Karpas-422 (cell line): ENCODE measurements at regions not wholly inside any gene's neighbourhood (a gene's known extent, or its start where the extent isn't known, plus 50 kb on each side); places are given as distances from the start of the nearest gene placed in this dataset.

ENCODE experiments used
- DNase-seq: peaks from one replicate; pipeline ENCODE4 v3.0.0-alpha.2; 2015
- H2AFZ ChIP-seq: fragments of 200-600 bp; sonication (generic); 2 replicates; pipeline ENCODE4 v1.6.1; 2014; ENCODE audit warnings: antibody characterized with exemption, low read length, mixed read lengths
- H3K27ac ChIP-seq: fragments of 200-600 bp; sonication (generic); 2 replicates; pipeline ENCODE4 v1.5.1; 2014; ENCODE audit warnings: mild to moderate bottlenecking, low read length, moderate library complexity
- H3K27me3 ChIP-seq: fragments of 200-600 bp; sonication (generic); 2 replicates; pipeline ENCODE4 v1.6.1; 2014; ENCODE audit warnings: low read length, mixed read lengths
- H3K36me3 ChIP-seq: fragments of 200-600 bp; sonication (generic); 2 replicates; pipeline ENCODE4 v1.6.1; 2014; ENCODE audit warnings: low read length, mixed read lengths; ENCODE audit not compliant: insufficient read depth
- H3K4me1 ChIP-seq: fragments of 200-600 bp; sonication (generic); 2 replicates; pipeline ENCODE4 v1.6.1; 2014; ENCODE audit warnings: mild to moderate bottlenecking, low read length, mixed read lengths
- H3K4me2 ChIP-seq: fragments of 200-600 bp; sonication (generic); 2 replicates; pipeline ENCODE4 v1.6.1; 2014; ENCODE audit warnings: low read length, low read depth, mild to moderate bottlenecking; ENCODE audit not compliant: poor library complexity, severe bottlenecking
- H3K4me3 ChIP-seq: fragments of 200-600 bp; sonication (generic); 2 replicates; pipeline ENCODE4 v1.5.1; 2014; ENCODE audit warnings: mild to moderate bottlenecking, antibody characterized with exemption, low read length, mixed read lengths
- H3K79me2 ChIP-seq: fragments of 200-600 bp; sonication (generic); 2 replicates; pipeline ENCODE4 v1.6.1; 2014; ENCODE audit warnings: mild to moderate bottlenecking, low read length, mixed read lengths
- H3K9ac ChIP-seq: fragments of 200-600 bp; sonication (generic); 2 replicates; pipeline ENCODE4 v1.6.0; 2014; ENCODE audit warnings: low read length
- H3K9me2 ChIP-seq: fragments of 200-600 bp; sonication (generic), shearing (Covaris generic); replicated peaks from 2 replicates; pipeline ENCODE4 v1.6.0; 2014; ENCODE audit warnings: mild to moderate bottlenecking, low read length, moderate library complexity; ENCODE audit not compliant: insufficient read depth
- H3K9me3 ChIP-seq: fragments of 300-700, 200-600 bp; sonication (generic); 2 replicates; pipeline ENCODE4 v1.6.1; 2014; ENCODE audit warnings: low read length, mixed read lengths
- H4K20me1 ChIP-seq: fragments of 200-600 bp; sonication (generic); 2 replicates; pipeline ENCODE4 v1.6.1; 2014; ENCODE audit warnings: mild to moderate bottlenecking, antibody characterized with exemption, low read length, low read depth; ENCODE audit not compliant: insufficient read depth

DNA sequence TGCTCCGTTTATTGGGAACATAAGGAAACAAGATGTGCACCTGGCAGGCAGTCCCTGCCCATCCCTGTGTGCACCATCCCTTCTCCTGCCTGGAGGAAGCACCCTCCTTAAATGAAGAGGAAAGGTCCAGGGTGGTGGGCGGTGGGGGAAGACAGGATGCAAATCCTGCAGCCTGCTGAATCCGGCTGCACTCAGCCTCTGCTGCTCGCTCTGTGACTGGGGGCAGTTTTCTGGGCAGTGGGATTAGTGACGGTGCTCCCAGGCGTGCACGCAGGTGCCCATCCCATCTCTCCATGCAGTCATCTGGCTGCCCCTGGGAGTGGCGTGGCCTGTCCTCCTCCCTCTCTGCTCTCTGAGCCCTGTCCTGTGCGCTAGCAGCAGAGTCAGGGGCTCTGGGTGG, 371.3 kb upstream of the MYT1L start:
- Histone ChIP-seq H3K36me3 (no peaks in the 10 kb centered on the region), H3K9ac (no peak overlapping the region), H3K9me3 (no peaks in the 10 kb centered on the region), H4K20me1 (no peaks in the 10 kb centered on the region), H3K79me2 (no peaks in the 10 kb centered on the region), H3K4me1 (peaks cover 30% of the 10 kb centered on the region), H3K9me2 (no peaks in the 10 kb centered on the region), H3K27ac (no peak overlapping the region), H3K4me2 (no peak overlapping the region), H2AFZ (no peak overlapping the region), H3K4me3 (no peak overlapping the region), H3K27me3 (no peaks in the 10 kb centered on the region)
- DNase-seq, result no peak

DNA sequence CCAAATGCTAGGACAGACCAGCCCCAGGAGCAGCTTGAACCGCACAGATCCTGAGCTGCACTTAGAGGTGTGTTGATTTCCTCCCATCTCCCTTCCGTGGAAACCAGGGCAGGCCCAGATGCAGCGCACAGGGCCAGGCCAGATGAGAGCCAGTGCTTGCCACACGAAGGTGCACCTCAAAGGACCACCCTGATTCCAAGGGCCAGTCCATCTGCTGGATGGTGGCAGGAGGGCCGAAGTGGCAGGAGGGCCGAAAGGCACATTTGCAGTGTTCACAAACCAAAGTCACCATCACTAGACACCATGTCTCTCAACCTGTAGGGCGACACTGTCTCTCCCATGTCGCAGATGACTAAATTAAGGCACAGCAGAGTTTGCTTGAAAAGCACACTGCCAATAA, 370.7 kb upstream of the MYT1L start:
- Histone ChIP-seq H4K20me1 (no peaks in the 10 kb centered on the region), H3K27ac (no peak overlapping the region), H3K4me3 (no peak overlapping the region), H3K9ac (no peak overlapping the region), H3K79me2 (no peaks in the 10 kb centered on the region), H3K27me3 (no peaks in the 10 kb centered on the region), H3K36me3 (no peaks in the 10 kb centered on the region), H3K9me2 (no peaks in the 10 kb centered on the region), H2AFZ (no peak overlapping the region), H3K9me3 (no peaks in the 10 kb centered on the region), H3K4me2 (no peak overlapping the region), H3K4me1 (peaks cover 24% of the 10 kb centered on the region)
- DNase-seq, result no peak

GRCh38 chr2:2701176-2701781, 370.2 kb upstream of the MYT1L start:
- Histone ChIP-seq H3K27ac (no peak overlapping the region), H3K9me3 (no peaks in the 10 kb centered on the region), H4K20me1 (no peaks in the 10 kb centered on the region), H3K36me3 (no peaks in the 10 kb centered on the region), H3K79me2 (no peaks in the 10 kb centered on the region), H3K9ac (no peak overlapping the region), H3K27me3 (no peaks in the 10 kb centered on the region), H3K9me2 (no peaks in the 10 kb centered on the region), H3K4me3 (no peak overlapping the region), H3K4me1 (peaks cover 19% of the 10 kb centered on the region), H3K4me2 (no peak overlapping the region), H2AFZ (no peak overlapping the region)
- DNase-seq, result no peak

- Histone ChIP-seq H3K9ac (no peak overlapping the region), H3K4me2 (no peak overlapping the region), H2AFZ (no peak overlapping the region), H3K27me3 (no peaks in the 10 kb centered on the region), H3K36me3 (no peaks in the 10 kb centered on the region), H3K4me3 (no peak overlapping the region), H3K9me3 (no peaks in the 10 kb centered on the region), H3K27ac (no peak overlapping the region), H3K9me2 (no peaks in the 10 kb centered on the region), H3K79me2 (no peaks in the 10 kb centered on the region), H4K20me1 (no peaks in the 10 kb centered on the region), H3K4me1 (no peaks in the 10 kb centered on the region)
- no peak for DNase-seq
These were observed 368.0 kb upstream of the MYT1L start for GRCh38 chr2:2699121-2699505.

DNA sequence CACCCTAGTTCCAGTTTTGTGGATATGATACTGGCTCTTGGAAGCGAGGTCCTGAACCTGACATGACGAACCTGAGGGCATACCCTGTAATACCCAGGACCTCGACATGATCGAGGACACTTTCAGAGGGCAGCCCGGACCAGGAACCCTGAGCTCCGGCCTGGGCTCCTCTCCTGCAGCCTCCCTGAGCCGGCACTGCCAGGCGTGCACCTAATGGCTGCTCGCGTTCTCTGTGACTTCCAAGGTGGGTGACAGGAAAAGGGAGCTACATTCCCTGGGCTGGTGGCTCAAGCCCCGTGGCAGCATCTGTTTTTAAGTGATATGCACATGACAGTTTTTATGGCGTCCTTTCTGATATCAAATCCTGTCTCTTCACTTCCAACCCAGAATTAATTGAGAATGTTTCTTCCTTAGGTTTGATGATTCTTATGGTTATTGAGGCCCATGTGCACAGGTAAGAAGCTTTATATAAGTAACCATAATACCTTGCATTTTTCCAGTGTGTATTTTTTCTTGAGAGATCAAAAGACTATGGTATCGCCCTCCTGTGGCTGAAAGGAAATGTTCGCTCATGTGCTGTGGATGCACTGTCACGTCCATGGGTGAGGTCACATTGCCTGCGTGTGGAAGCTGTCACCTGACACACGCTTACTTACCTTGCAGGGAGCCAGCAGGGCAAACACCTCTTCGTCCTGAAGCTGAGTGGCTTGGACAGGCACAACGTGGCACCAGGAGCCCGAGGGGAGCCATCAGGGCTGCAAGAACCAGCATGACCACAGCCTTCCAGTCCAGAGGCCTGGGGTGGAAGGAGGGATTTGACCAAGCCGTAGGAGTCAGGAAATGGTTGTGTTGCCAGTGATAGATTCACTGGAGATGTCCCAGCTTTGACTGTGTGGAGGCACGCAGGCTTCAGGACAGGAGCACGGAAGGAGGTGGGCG, 367.4 kb upstream of the MYT1L start:
- no peaks in the 10 kb centered on the region for H3K27me3 ChIP-seq
- no peaks in the 10 kb centered on the region for H3K9me3 ChIP-seq
- H3K9ac ChIP-seq, result no peak overlapping the region
- H3K79me2 ChIP-seq, result no peaks in the 10 kb centered on the region
- H4K20me1 ChIP-seq, result no peaks in the 10 kb centered on the region
- H2AFZ ChIP-seq, result no peak overlapping the region
- H3K4me1 ChIP-seq, result no peaks in the 10 kb centered on the region
- no peak overlapping the region for H3K4me3 ChIP-seq
- no peaks in the 10 kb centered on the region for H3K9me2 ChIP-seq
- H3K4me2 ChIP-seq, result no peak overlapping the region
- no peaks in the 10 kb centered on the region for H3K36me3 ChIP-seq
- DNase-seq, result peak; percentile 67
- H3K27ac ChIP-seq, result no peak overlapping the region

DNA sequence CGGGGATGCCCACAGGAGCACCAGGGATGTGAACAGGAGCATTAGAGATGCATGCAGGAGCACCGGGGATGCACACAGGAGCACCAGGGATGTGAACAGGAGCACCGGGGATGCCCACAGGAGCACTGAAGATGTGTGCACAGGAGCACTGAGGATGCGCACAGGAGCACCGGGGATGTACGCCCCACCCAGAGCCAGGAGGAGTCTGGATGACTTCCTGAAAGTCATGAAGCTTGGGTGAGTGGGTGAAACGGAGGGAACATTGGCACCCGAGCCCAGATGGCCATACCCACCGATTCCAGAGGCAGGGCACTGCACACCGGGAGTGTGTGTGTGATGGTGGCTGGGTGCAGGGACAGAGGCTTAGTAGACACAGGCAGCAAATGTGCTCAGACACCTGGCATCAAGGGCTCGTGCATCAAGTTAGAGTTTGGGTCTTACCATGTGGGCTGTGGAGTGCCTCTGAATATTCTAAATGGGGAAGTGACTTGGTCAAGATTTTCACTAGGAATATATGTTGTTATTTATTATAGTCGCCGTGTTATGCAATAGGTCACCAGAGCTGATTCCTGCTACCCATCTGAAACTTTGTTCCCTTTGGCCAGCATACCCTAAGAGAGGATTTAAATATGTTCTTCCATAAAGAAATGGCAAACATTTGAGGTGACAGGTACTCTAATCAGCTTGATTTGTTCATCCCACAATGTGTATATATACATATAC, 365.8 kb upstream of the MYT1L start:
- Histone ChIP-seq H3K4me1 (no peaks in the 10 kb centered on the region), H4K20me1 (no peaks in the 10 kb centered on the region), H3K4me3 (no peak overlapping the region), H3K9me2 (no peaks in the 10 kb centered on the region), H3K9ac (no peak overlapping the region), H2AFZ (no peak overlapping the region), H3K4me2 (no peak overlapping the region), H3K27me3 (no peaks in the 10 kb centered on the region), H3K9me3 (no peaks in the 10 kb centered on the region), H3K36me3 (no peaks in the 10 kb centered on the region), H3K27ac (no peak overlapping the region), H3K79me2 (no peaks in the 10 kb centered on the region)
- no peak for DNase-seq

- no peaks in the 10 kb centered on the region for H3K4me1 ChIP-seq
- H3K9me2 ChIP-seq, result no peaks in the 10 kb centered on the region
- H4K20me1 ChIP-seq, result no peaks in the 10 kb centered on the region
- H3K4me2 ChIP-seq, result no peak overlapping the region
- H3K9me3 ChIP-seq, result no peaks in the 10 kb centered on the region
- no peak overlapping the region for H3K27ac ChIP-seq
- H3K4me3 ChIP-seq, result no peak overlapping the region
- no peak overlapping the region for H3K9ac ChIP-seq
- no peak for DNase-seq
- no peaks in the 10 kb centered on the region for H3K27me3 ChIP-seq
- no peaks in the 10 kb centered on the region for H3K36me3 ChIP-seq
- no peak overlapping the region for H2AFZ ChIP-seq
- H3K79me2 ChIP-seq, result no peaks in the 10 kb centered on the region
These were observed 365.2 kb upstream of the MYT1L start for GRCh38 chr2:2696325-2696724.

- no peak overlapping the region for H3K27ac ChIP-seq
- H3K36me3 ChIP-seq, result no peaks in the 10 kb centered on the region
- no peak for DNase-seq
- no peak overlapping the region for H3K9ac ChIP-seq
- H3K79me2 ChIP-seq, result no peaks in the 10 kb centered on the region
- no peaks in the 10 kb centered on the region for H3K9me2 ChIP-seq
- no peaks in the 10 kb centered on the region for H3K9me3 ChIP-seq
- H3K4me2 ChIP-seq, result no peak overlapping the region
- H3K27me3 ChIP-seq, result no peaks in the 10 kb centered on the region
- no peaks in the 10 kb centered on the region for H3K4me1 ChIP-seq
- H3K4me3 ChIP-seq, result no peak overlapping the region
- H4K20me1 ChIP-seq, result no peaks in the 10 kb centered on the region
- H2AFZ ChIP-seq, result no peak overlapping the region
These were observed 363.7 kb upstream of the MYT1L start for GRCh38 chr2:2694746-2695145.
